H1 (cell line): ENCODE measurements at regions not wholly inside any gene's neighbourhood (a gene's known extent, or its start where the extent isn't known, plus 50 kb on each side); places are given as distances from the start of the nearest gene placed in this dataset.

Experiments used
- CTCF ChIA-PET: fragments of 300-600 bp; sonication (Branson Sonifier 250); formaldehyde crosslinking; loops from one replicate; lab custom pipeline; 2021; ENCODE audit not compliant: partially characterized antibody; lab: Charles Lee
- POLR2A ChIA-PET: fragments of 300-600 bp; sonication (Branson Sonifier 250); formaldehyde crosslinking; loops from one replicate; lab custom pipeline; 2021; ENCODE audit warnings: inconsistent platforms; ENCODE audit not compliant: partially characterized antibody; lab: Charles Lee
- DNase-seq, 2 experiments: peaks; one replicate each; pipeline versions ENCODE4 v3.0.0 to v3.0.0-alpha.2; 2010 to 2022; ENCODE audit warnings: low spot score in 2 of 2, low read depth in 1 of 2, mixed read lengths in 1 of 2
- FAIRE-seq: peaks from 2 replicates; lab custom pipeline; 2011; peaks lifted over from hg19 to GRCh38; lab: Jason Lieb, UNC
- H2AFZ ChIP-seq: 2 replicates; pipeline ENCODE4 v1.8.1; 2012; ENCODE audit warnings: low read length, inconsistent platforms
- H2AK5ac ChIP-seq: 2 replicates; pipeline ENCODE4 v1.6.1; 2013; ENCODE audit warnings: low read depth, low read length
- H2BK120ac ChIP-seq: replicated peaks from 2 replicates; pipeline ENCODE3; 2013; ENCODE audit warnings: low read depth, low read length, inconsistent platforms
- H2BK12ac ChIP-seq: 2 replicates; pipeline ENCODE4 v1.6.1; 2013; ENCODE audit warnings: low read depth, low read length
- H2BK15ac ChIP-seq: 2 replicates; pipeline ENCODE4 v1.6.1; 2013; ENCODE audit warnings: low read length
- H2BK20ac ChIP-seq: 2 replicates; pipeline ENCODE4 v1.6.1; 2013; ENCODE audit warnings: low read length
- H2BK5ac ChIP-seq: 2 replicates; pipeline ENCODE4 v1.6.1; 2013; ENCODE audit warnings: low read depth, low read length
- H3K14ac ChIP-seq: 2 replicates; pipeline ENCODE4 v1.6.1; 2013; ENCODE audit warnings: inconsistent platforms; ENCODE audit not compliant: insufficient read length
- H3K18ac ChIP-seq: 2 replicates; pipeline ENCODE4 v1.6.1; 2013; ENCODE audit warnings: low read length; ENCODE audit errors: extremely low read depth
- H3K23ac ChIP-seq: 2 replicates; pipeline ENCODE4 v1.6.1; 2013; ENCODE audit warnings: inconsistent platforms; ENCODE audit not compliant: insufficient read length
- H3K23me2 ChIP-seq: 2 replicates; pipeline ENCODE4 v1.6.1; 2013; ENCODE audit warnings: low read depth, low read length
- H3K27ac ChIP-seq: 2 replicates; pipeline ENCODE4 v1.6.1; 2011; ENCODE audit warnings: low read depth, low read length, inconsistent platforms
- H3K27me3 ChIP-seq, 4 experiments: replicated peaks in 1 of 4; 1 replicate in 1 of 4; 2 replicates in 3 of 4; pipeline versions ENCODE4 v1.6.1 to v1.8.1; 2011 to 2013; ENCODE audit warnings: low read length in 3 of 4, mild to moderate bottlenecking in 3 of 4, inconsistent platforms in 2 of 4, mixed read lengths in 2 of 4, moderate library complexity in 1 of 4; ENCODE audit not compliant: control insufficient read depth in 3 of 4, insufficient read depth in 3 of 4; ENCODE audit errors: extremely low read depth in 1 of 4
- H3K36me3 ChIP-seq, 4 experiments: 2 replicates each; pipeline versions ENCODE4 v1.6.1 to v1.8.1; 2011 to 2013; ENCODE audit warnings: mild to moderate bottlenecking in 4 of 4, low read length in 3 of 4, moderate library complexity in 2 of 4, control low read depth in 1 of 4, inconsistent platforms in 1 of 4; ENCODE audit not compliant: insufficient read depth in 4 of 4, control insufficient read depth in 2 of 4
- H3K4ac ChIP-seq: replicated peaks from 2 replicates; pipeline ENCODE3; 2013; ENCODE audit warnings: low read length, low read depth, mixed read lengths, inconsistent platforms; ENCODE audit not compliant: insufficient read length
- H3K4me1 ChIP-seq, 4 experiments: replicated peaks in 1 of 4; 1 replicate in 1 of 4; 2 replicates in 3 of 4; pipeline versions ENCODE4 v1.6.1 to v1.8.1; 2011 to 2013; ENCODE audit warnings: low read length in 3 of 4, inconsistent platforms in 2 of 4, mixed read lengths in 1 of 4; ENCODE audit not compliant: insufficient read depth in 4 of 4, control insufficient read depth in 3 of 4
- H3K4me2 ChIP-seq, 2 experiments: 2 replicates each; pipeline versions ENCODE4 v1.6.1 to v1.8.1; 2011 to 2013; ENCODE audit warnings: low read depth in 2 of 2, low read length in 2 of 2, control low read depth in 1 of 2, inconsistent platforms in 1 of 2, mild to moderate bottlenecking in 1 of 2; ENCODE audit not compliant: insufficient read depth in 1 of 2
- H3K4me3 ChIP-seq, 4 experiments: fragments of 200-600, 300-600 bp in 1 of 4; sonication (generic), shearing (Covaris generic), sonication (Bioruptor Twin) in 1 of 4; 2 replicates each; pipeline versions ENCODE4 v1.5.1 to v1.8.1; 2011 to 2016; ENCODE audit warnings: low read length in 4 of 4, low read depth in 3 of 4, control low read depth in 2 of 4, inconsistent platforms in 2 of 4, mild to moderate bottlenecking in 2 of 4, mixed read lengths in 1 of 4, moderate library complexity in 1 of 4; ENCODE audit not compliant: insufficient read depth in 2 of 4; ENCODE audit errors: extremely low read depth in 1 of 4
- H3K56ac ChIP-seq: replicated peaks from 2 replicates; pipeline ENCODE3; 2013; ENCODE audit warnings: low read depth, mild to moderate bottlenecking, mixed read lengths, low read length, inconsistent platforms; ENCODE audit not compliant: insufficient read length
- H3K79me1 ChIP-seq: 2 replicates; pipeline ENCODE4 v1.6.1; 2013; ENCODE audit warnings: low read depth, low read length, control low read depth
- H3K79me2 ChIP-seq, 2 experiments: 2 replicates each; pipeline versions ENCODE4 v1.6.1 to v1.8.1; 2012 to 2013; ENCODE audit warnings: low read length in 2 of 2, mild to moderate bottlenecking in 2 of 2, inconsistent platforms in 1 of 2; ENCODE audit not compliant: insufficient read depth in 2 of 2, control insufficient read depth in 1 of 2
- H3K9ac ChIP-seq, 4 experiments: replicated peaks in 1 of 4; 1 replicate in 1 of 4; 2 replicates in 3 of 4; pipeline versions ENCODE4 v1.6.1 to v1.8.1; 2011 to 2013; ENCODE audit warnings: low read depth in 3 of 4, low read length in 3 of 4, control low read depth in 2 of 4, mild to moderate bottlenecking in 2 of 4, moderate library complexity in 2 of 4, inconsistent platforms in 1 of 4; ENCODE audit errors: extremely low read depth in 1 of 4
- H3K9me3 ChIP-seq, 2 experiments: 2 replicates each; pipeline versions ENCODE4 v1.6.1 to v1.8.1; 2012 to 2013; ENCODE audit warnings: mild to moderate bottlenecking in 2 of 2, moderate library complexity in 2 of 2, control low read depth in 1 of 2, inconsistent platforms in 1 of 2, low read depth in 1 of 2, low read length in 1 of 2, mixed read lengths in 1 of 2; ENCODE audit not compliant: insufficient read depth in 2 of 2
- H4K20me1 ChIP-seq, 2 experiments: replicated peaks in 1 of 2; 2 replicates each; pipeline versions ENCODE3 to v1.8.1; 2011 to 2013; ENCODE audit warnings: inconsistent platforms in 2 of 2, low read length in 2 of 2, mild to moderate bottlenecking in 1 of 2; ENCODE audit not compliant: insufficient read depth in 2 of 2, control insufficient read depth in 1 of 2
- H4K5ac ChIP-seq: 2 replicates; pipeline ENCODE4 v1.6.1; 2013; ENCODE audit warnings: low read length, low read depth, mixed read lengths, inconsistent platforms; ENCODE audit not compliant: insufficient read length
- H4K8ac ChIP-seq: 2 replicates; pipeline ENCODE4 v1.8.0; 2013; ENCODE audit warnings: mild to moderate bottlenecking, moderate library complexity, low read length, inconsistent platforms; ENCODE audit not compliant: insufficient read depth; ENCODE audit errors: extremely low read depth
- H4K91ac ChIP-seq: replicated peaks from 2 replicates; pipeline ENCODE3; 2013; ENCODE audit warnings: low read length, mixed read lengths, inconsistent platforms; ENCODE audit not compliant: insufficient read length
- BCL11A ChIP-seq, 2 experiments: IDR thresholded peaks; one replicate each; pipeline ENCODE4 v1.6.1; 2011; ENCODE audit warnings: low read depth in 2 of 2, low read length in 2 of 2, mild to moderate bottlenecking in 2 of 2
- CBX5 ChIP-seq: fragments of 300-800, 300-1000 bp; sonication (generic); IDR thresholded peaks from 2 replicates; pipeline ENCODE4 v1.7.1; 2016; ENCODE audit warnings: antibody characterized with exemption, low read length, low read depth
- CHD1 ChIP-seq: IDR thresholded peaks from 2 replicates; pipeline ENCODE4 v1.6.1; 2012; ENCODE audit warnings: low read depth, low read length, improper control_type of control experiment
- CHD2 ChIP-seq: IDR thresholded peaks from 2 replicates; pipeline ENCODE4 v1.6.1; 2012; ENCODE audit warnings: low read length, improper control_type of control experiment
- CREB1 ChIP-seq: IDR thresholded peaks from 2 replicates; pipeline ENCODE4 v1.6.1; 2012; ENCODE audit warnings: inconsistent platforms
- GTF2F1 ChIP-seq: IDR thresholded peaks from 2 replicates; pipeline ENCODE4 v1.6.1; 2012; ENCODE audit warnings: low read depth, low read length, improper control_type of control experiment, borderline replicate concordance
- HDAC2 ChIP-seq, 2 experiments: fragments of 300-600 bp in 1 of 2; sonication (generic) in 1 of 2; IDR thresholded peaks; 2 replicates each; pipeline ENCODE4 v1.6.1; 2011 to 2012; ENCODE audit warnings: low read depth in 2 of 2, low read length in 2 of 2, mild to moderate bottlenecking in 2 of 2, moderate library complexity in 2 of 2, borderline replicate concordance in 1 of 2, inconsistent platforms in 1 of 2
- KDM5A ChIP-seq: fragments of 200-600 bp; IDR thresholded peaks from 2 replicates; pipeline ENCODE4 v1.7.1; 2012; ENCODE audit warnings: mild to moderate bottlenecking, low read length, inconsistent platforms, mixed read lengths
- NRF1 ChIP-seq: IDR thresholded peaks from 2 replicates; pipeline ENCODE4 v1.6.1; 2011; ENCODE audit warnings: mild to moderate bottlenecking, low read depth, low read length, improper control_type of control experiment
- POU5F1 ChIP-seq: IDR thresholded peaks from 2 replicates; pipeline ENCODE4 v1.6.1; 2011; ENCODE audit warnings: low read depth, mild to moderate bottlenecking, low read length, moderate library complexity
- SIN3A ChIP-seq, 2 experiments: IDR thresholded peaks in 1 of 2; conservative IDR thresholded peaks in 1 of 2; 2 replicates each; pipeline ENCODE4 v1.6.1; 2011 to 2012; ENCODE audit warnings: low read length in 2 of 2, improper control_type of control experiment in 1 of 2, low read depth in 1 of 2, mild to moderate bottlenecking in 1 of 2
- TAF1 ChIP-seq: IDR thresholded peaks from 2 replicates; pipeline ENCODE4 v1.6.1; 2011; ENCODE audit warnings: mild to moderate bottlenecking, low read depth, low read length
- TAF7 ChIP-seq: optimal IDR thresholded peaks from 2 replicates; pipeline ENCODE3; 2011; ENCODE audit warnings: low read depth, mild to moderate bottlenecking, inconsistent platforms, low read length, moderate library complexity, borderline replicate concordance
- YY1 ChIP-seq: IDR thresholded peaks from 2 replicates; pipeline ENCODE4 v1.6.1; 2011; ENCODE audit warnings: low read depth, mild to moderate bottlenecking, low read length
- WGBS, 2 experiments: shearing (Covaris generic) in 1 of 2; methylation state at CpG; one replicate each; pipeline versions ENCODE4 v1.1.6 to v1.1.7; 2013 to 2015; ENCODE audit warnings: low lambda C conversion rate in 2 of 2, mixed read lengths in 2 of 2, inconsistent platforms in 1 of 2, low coverage in 1 of 2, missing lambda C conversion rate in 1 of 2; ENCODE audit not compliant: insufficient replicate concordance in 2 of 2, insufficient coverage in 1 of 2, insufficient read length in 1 of 2; ENCODE audit errors: extremely low coverage in 1 of 2, missing lambda C conversion rate in 1 of 2; 5-methylcytosine and 5-hydroxymethylcytosine counted together
- TF ChIP-seq, protein P1 (sequence below): IDR thresholded peaks from 2 replicates; pipeline ENCODE4 v1.6.1; 2011; ENCODE audit warnings: low read length, improper control_type of control experiment

- DNase-seq (no peak), FAIRE-seq (no peak)
- Histone ChIP-seq H2BK5ac (no peak overlapping the region), H3K9me3 (peaks cover 3 to 12% of the 10 kb centered on the region in 2 experiments; a peak in 3 of 4 replicates), H2AFZ (no peak overlapping the region), H4K91ac (no peak overlapping the region), H3K23ac (no peak overlapping the region), H2BK20ac (no peak overlapping the region), H4K8ac (no peak overlapping the region), H4K5ac (no peak overlapping the region), H2BK120ac (no peak overlapping the region), H3K56ac (no peak overlapping the region), H3K18ac (no peak overlapping the region), H3K4me3 (no peak overlapping the region), H3K23me2 (no peaks in the 10 kb centered on the region), H3K36me3 (no peaks in the 10 kb centered on the region; a peak in 1 of 8 replicates), H3K14ac (no peak overlapping the region), H3K4me1 (no peaks in the 10 kb centered on the region), H3K4ac (no peak overlapping the region), H2AK5ac (no peak overlapping the region), H3K27ac (no peak overlapping the region), H3K79me2 (no peaks in the 10 kb centered on the region), H3K9ac (no peak overlapping the region), H4K20me1 (no peaks in the 10 kb centered on the region), H3K79me1 (no peaks in the 10 kb centered on the region), H3K4me2 (no peak overlapping the region), H2BK15ac (no peak overlapping the region), H2BK12ac (no peak overlapping the region), H3K27me3 (no peaks in the 10 kb centered on the region)
- ChIA-PET CTCF (interaction anchor here (1.2 to 2.0 kb wide), 2 partner anchors 9 to 11 kb away, joined by 3 to 19 read pairs; no protein-coding TSS in a partner anchor), POLR2A (no interaction called here)
- 86% methylated on average over 1 of the region's 2 CpGs; no CpG with 5 or more reads in 1 of the 2 experiments for WGBS, 2 experiments
- TF ChIP-seq CHD2 (no peak), HDAC2 (IDR thresholded peaks at IDR 0.05; ENCODE audit: borderline replicate concordance in 1 of 2, low read depth in 2 of 2, low read length in 2 of 2) (no peak), TAF1 (no peak), BCL11A (IDR thresholded peaks at IDR 0.05; ENCODE audit: low read depth in 2 of 2, low read length in 2 of 2) (no peak), CBX5 (no peak), TAF7 (no peak), KDM5A (no peak), CHD1 (no peak), POU5F1 (no peak), YY1 (no peak), GTF2F1 (no peak), NRF1 (no peak), CREB1 (no peak), SIN3A (conservative IDR thresholded peaks at IDR 0.05 in 1 of 2, IDR thresholded peaks at IDR 0.05 in 1 of 2; ENCODE audit: low read depth in 1 of 2, low read length in 2 of 2) (no peak)
- TF ChIP-seq, protein P1, sequence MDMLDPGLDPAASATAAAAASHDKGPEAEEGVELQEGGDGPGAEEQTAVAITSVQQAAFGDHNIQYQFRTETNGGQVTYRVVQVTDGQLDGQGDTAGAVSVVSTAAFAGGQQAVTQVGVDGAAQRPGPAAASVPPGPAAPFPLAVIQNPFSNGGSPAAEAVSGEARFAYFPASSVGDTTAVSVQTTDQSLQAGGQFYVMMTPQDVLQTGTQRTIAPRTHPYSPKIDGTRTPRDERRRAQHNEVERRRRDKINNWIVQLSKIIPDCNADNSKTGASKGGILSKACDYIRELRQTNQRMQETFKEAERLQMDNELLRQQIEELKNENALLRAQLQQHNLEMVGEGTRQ = no peak
Observed at GRCh38 chr11:29029452-29029851, 921.3 kb downstream of the METTL15 start.
